ENCODE measurements at regions not wholly inside any gene's neighbourhood (a gene's known extent, or its start where the extent isn't known, plus 50 kb on each side); places are given as distances from the start of the nearest gene placed in this dataset.
"Not testable (repeated sequence)": the region's sequence is repeated elsewhere in the genome, so short reads cannot be mapped to it uniquely, and the experiment has no call there.

DNA sequence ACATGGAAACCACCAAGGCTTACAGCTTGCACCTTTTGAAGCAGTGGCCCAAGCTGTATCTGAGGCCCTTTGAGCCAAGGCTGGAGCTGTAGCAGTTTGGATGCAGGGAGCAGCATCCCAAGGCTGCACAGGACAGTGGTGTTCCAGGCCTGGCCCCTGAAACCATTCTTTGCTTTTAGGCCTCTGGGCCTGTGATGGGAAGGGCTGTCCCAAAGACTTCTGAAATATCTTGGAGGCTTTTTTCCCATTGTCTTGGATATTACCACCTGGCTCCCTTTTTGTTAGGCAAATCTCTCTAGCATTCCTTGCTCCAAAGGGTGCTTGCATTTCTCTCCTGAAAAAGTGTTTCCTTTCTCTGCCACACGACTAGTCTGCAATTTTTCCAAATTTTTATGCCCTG, 302.8 kb upstream of the MDFIC2 start:
- Histone ChIP-seq H3K23ac (ENCODE audit: low read depth, low read length, poor library complexity) (no peak overlapping the region), H2BK12ac (ENCODE audit: low read length) (no peak overlapping the region), H3K27ac (replicated peaks; ENCODE audit: low read length) (no peak overlapping the region), H3K36me3 (replicated peaks in 1 of 2; ENCODE audit: control insufficient read depth in 2 of 2, insufficient read depth in 2 of 2, low read length in 2 of 2) (no peaks in the 10 kb centered on the region), H3K4ac (ENCODE audit: low read length) (no peak overlapping the region), H3K14ac (ENCODE audit: low read length) (no peak overlapping the region), H2BK5ac (ENCODE audit: low read length) (no peak overlapping the region), H3K18ac (ENCODE audit: low read length) (peak overlapping the region; percentile 72), H3K4me2 (ENCODE audit: insufficient read depth, low read length, poor library complexity, severe bottlenecking) (no peak overlapping the region), H4K8ac (ENCODE audit: low read depth, low read length) (no peak overlapping the region), H4K91ac (ENCODE audit: low read depth, low read length, poor library complexity) (peak overlapping the region; percentile 53), H3K9ac (ENCODE audit: low read depth, low read length, poor library complexity) (no peak overlapping the region), H2BK120ac (ENCODE audit: low read depth, low read length) (no peak overlapping the region), H2AK5ac (ENCODE audit: low read depth, low read length) (no peak overlapping the region), H3K4me1 (ENCODE audit: control insufficient read depth in 2 of 2, insufficient read depth in 1 of 2, low read depth in 1 of 2, low read length in 2 of 2) (peaks cover 0 to 3% of the 10 kb centered on the region in 2 donors), H3K9me3 (replicated peaks in 1 of 2; ENCODE audit: control insufficient read depth in 2 of 2, insufficient read depth in 1 of 2, low read depth in 1 of 2, low read length in 2 of 2) (peaks cover 0 to 1% of the 10 kb centered on the region in 2 donors), H3K79me1 (ENCODE audit: low read depth, low read length) (peaks cover 1% of the 10 kb centered on the region), H3K4me3 (ENCODE audit: low read length in 2 of 2) (no peak overlapping the region), H2BK15ac (ENCODE audit: low read length) (no peak overlapping the region), H2AFZ (ENCODE audit: low read length) (no peak overlapping the region), H3K27me3 (ENCODE audit: control insufficient read depth in 3 of 3, insufficient read depth in 3 of 3, low read depth in 1 of 3, low read length in 3 of 3) (no peaks in the 10 kb centered on the region)
- no CpG with 5 or more reads among the region's 1 CpG for WGBS, 2 donors (ENCODE audit: extremely low coverage in 2 of 2, insufficient read length in 2 of 2, insufficient replicate concordance in 1 of 2)
- DNase-seq (ENCODE audit: low spot score), result no peak

DNA sequence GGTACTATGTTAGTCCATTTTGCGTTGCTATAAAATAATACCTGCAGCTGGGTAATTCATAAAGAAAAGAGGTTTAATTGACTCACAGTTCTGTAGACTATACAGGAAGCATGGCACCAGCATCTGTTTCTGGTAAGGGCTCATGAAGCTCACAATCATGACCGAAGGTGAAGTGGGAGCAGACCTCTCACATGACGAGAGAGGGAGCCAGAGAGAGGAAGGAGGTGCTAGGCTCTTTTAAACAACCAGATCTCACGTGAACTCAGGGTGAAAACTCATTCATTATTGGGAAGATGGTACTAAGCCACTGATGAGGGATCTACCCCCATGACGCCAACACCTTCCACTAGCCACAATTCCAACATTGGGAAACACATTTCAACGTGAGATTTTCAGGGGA, 301.7 kb upstream of the MDFIC2 start:
- Histone ChIP-seq H2BK12ac (ENCODE audit: low read length) (no peak overlapping the region), H4K8ac (ENCODE audit: low read depth, low read length) (no peak overlapping the region), H3K27ac (replicated peaks; ENCODE audit: low read length) (no peak overlapping the region), H3K4ac (ENCODE audit: low read length) (no peak overlapping the region), H3K4me1 (ENCODE audit: control insufficient read depth in 2 of 2, insufficient read depth in 1 of 2, low read depth in 1 of 2, low read length in 2 of 2) (peaks cover 0 to 3% of the 10 kb centered on the region in 2 donors), H3K9ac (ENCODE audit: low read depth, low read length, poor library complexity) (no peak overlapping the region), H2AFZ (ENCODE audit: low read length) (no peak overlapping the region), H3K4me3 (ENCODE audit: low read length in 2 of 2) (no peak overlapping the region), H3K14ac (ENCODE audit: low read length) (no peak overlapping the region), H3K4me2 (ENCODE audit: insufficient read depth, low read length, poor library complexity, severe bottlenecking) (no peak overlapping the region), H3K27me3 (ENCODE audit: control insufficient read depth in 3 of 3, insufficient read depth in 3 of 3, low read depth in 1 of 3, low read length in 3 of 3) (no peaks in the 10 kb centered on the region), H3K9me3 (replicated peaks in 1 of 2; ENCODE audit: control insufficient read depth in 2 of 2, insufficient read depth in 1 of 2, low read depth in 1 of 2, low read length in 2 of 2) (peaks cover 0 to 1% of the 10 kb centered on the region in 2 donors), H3K79me1 (ENCODE audit: low read depth, low read length) (peaks cover 1% of the 10 kb centered on the region), H4K91ac (ENCODE audit: low read depth, low read length, poor library complexity) (no peak overlapping the region), H2BK15ac (ENCODE audit: low read length) (no peak overlapping the region), H3K18ac (ENCODE audit: low read length) (no peak overlapping the region), H2BK120ac (ENCODE audit: low read depth, low read length) (no peak overlapping the region), H3K23ac (ENCODE audit: low read depth, low read length, poor library complexity) (no peak overlapping the region), H2AK5ac (ENCODE audit: low read depth, low read length) (no peak overlapping the region), H3K36me3 (replicated peaks in 1 of 2; ENCODE audit: control insufficient read depth in 2 of 2, insufficient read depth in 2 of 2, low read length in 2 of 2) (no peaks in the 10 kb centered on the region), H2BK5ac (ENCODE audit: low read length) (no peak overlapping the region)
- no CpG with 5 or more reads among the region's 6 CpGs for WGBS, 2 donors (ENCODE audit: extremely low coverage in 2 of 2, insufficient read length in 2 of 2, insufficient replicate concordance in 1 of 2)
- no peak for DNase-seq (ENCODE audit: low spot score)

GRCh38 chr3:70612920-70613319, 300.5 kb upstream of the MDFIC2 start:
- Histone ChIP-seq H2BK12ac (ENCODE audit: low read length) (no peak overlapping the region), H3K4me2 (ENCODE audit: insufficient read depth, low read length, poor library complexity, severe bottlenecking) (no peak overlapping the region), H4K91ac (ENCODE audit: low read depth, low read length, poor library complexity) (no peak overlapping the region), H3K27me3 (ENCODE audit: control insufficient read depth in 3 of 3, insufficient read depth in 3 of 3, low read depth in 1 of 3, low read length in 3 of 3) (no peaks in the 10 kb centered on the region), H2BK5ac (ENCODE audit: low read length) (no peak overlapping the region), H3K18ac (ENCODE audit: low read length) (no peak overlapping the region), H3K4me3 (ENCODE audit: low read length in 2 of 2) (no peak overlapping the region), H2AFZ (ENCODE audit: low read length) (peak overlapping the region; percentile 11), H2BK15ac (ENCODE audit: low read length) (no peak overlapping the region), H3K14ac (ENCODE audit: low read length) (no peak overlapping the region), H3K36me3 (replicated peaks in 1 of 2; ENCODE audit: control insufficient read depth in 2 of 2, insufficient read depth in 2 of 2, low read length in 2 of 2) (no peaks in the 10 kb centered on the region), H3K9me3 (replicated peaks in 1 of 2; ENCODE audit: control insufficient read depth in 2 of 2, insufficient read depth in 1 of 2, low read depth in 1 of 2, low read length in 2 of 2) (peaks cover 0 to 1% of the 10 kb centered on the region in 2 donors), H3K27ac (replicated peaks; ENCODE audit: low read length) (no peak overlapping the region), H2AK5ac (ENCODE audit: low read depth, low read length) (no peak overlapping the region), H3K4ac (ENCODE audit: low read length) (no peak overlapping the region), H3K23ac (ENCODE audit: low read depth, low read length, poor library complexity) (no peak overlapping the region), H2BK120ac (ENCODE audit: low read depth, low read length) (no peak overlapping the region), H4K8ac (ENCODE audit: low read depth, low read length) (no peak overlapping the region), H3K9ac (ENCODE audit: low read depth, low read length, poor library complexity) (no peak overlapping the region), H3K79me1 (ENCODE audit: low read depth, low read length) (peaks cover 1% of the 10 kb centered on the region), H3K4me1 (ENCODE audit: control insufficient read depth in 2 of 2, insufficient read depth in 1 of 2, low read depth in 1 of 2, low read length in 2 of 2) (peaks cover 0 to 3% of the 10 kb centered on the region in 2 donors)
- WGBS, 2 donors (ENCODE audit: extremely low coverage in 2 of 2, insufficient read length in 2 of 2, insufficient replicate concordance in 1 of 2), result no CpG with 5 or more reads among the region's 11 CpGs
- no peak for DNase-seq (ENCODE audit: low spot score)

- not testable (repeated sequence) for H2BK120ac ChIP-seq (ENCODE audit: low read depth, low read length); H2AFZ ChIP-seq (ENCODE audit: low read length); H3K23ac ChIP-seq (ENCODE audit: low read depth, low read length, poor library complexity); H2BK12ac ChIP-seq (ENCODE audit: low read length); H4K8ac ChIP-seq (ENCODE audit: low read depth, low read length); H2AK5ac ChIP-seq (ENCODE audit: low read depth, low read length); H3K27me3 ChIP-seq (ENCODE audit: control insufficient read depth in 3 of 3, insufficient read depth in 3 of 3, low read depth in 1 of 3, low read length in 3 of 3); H3K9me3 ChIP-seq (replicated peaks in 1 of 2; ENCODE audit: control insufficient read depth in 2 of 2, insufficient read depth in 1 of 2, low read depth in 1 of 2, low read length in 2 of 2); H3K4me2 ChIP-seq (ENCODE audit: insufficient read depth, low read length, poor library complexity, severe bottlenecking); H2BK15ac ChIP-seq (ENCODE audit: low read length); H3K27ac ChIP-seq (replicated peaks; ENCODE audit: low read length); H3K18ac ChIP-seq (ENCODE audit: low read length); H2BK5ac ChIP-seq (ENCODE audit: low read length); H3K4me1 ChIP-seq (ENCODE audit: control insufficient read depth in 2 of 2, insufficient read depth in 1 of 2, low read depth in 1 of 2, low read length in 2 of 2); H3K4ac ChIP-seq (ENCODE audit: low read length); H3K4me3 ChIP-seq (ENCODE audit: low read length in 2 of 2); H4K91ac ChIP-seq (ENCODE audit: low read depth, low read length, poor library complexity); H3K79me1 ChIP-seq (ENCODE audit: low read depth, low read length); DNase-seq (ENCODE audit: low spot score); H3K14ac ChIP-seq (ENCODE audit: low read length); H3K9ac ChIP-seq (ENCODE audit: low read depth, low read length, poor library complexity); H3K36me3 ChIP-seq (replicated peaks in 1 of 2; ENCODE audit: control insufficient read depth in 2 of 2, insufficient read depth in 2 of 2, low read length in 2 of 2)
- WGBS, 2 donors (ENCODE audit: extremely low coverage in 2 of 2, insufficient read length in 2 of 2, insufficient replicate concordance in 1 of 2), result no CpG with 5 or more reads among the region's 25 CpGs
Measured at GRCh38 chr3:70611667-70612277, 299.3 kb upstream of the MDFIC2 start.
